ENCODE measurements at regions not wholly inside any gene's neighbourhood (a gene's known extent, or its start where the extent isn't known, plus 50 kb on each side); places are given as distances from the start of the nearest gene placed in this dataset.
A peak's percentile ranks its signal among the peaks of the same experiment; 100 is the strongest.

GRCh38 chr5:131084436-131084835 lies 80.6 kb downstream of the HINT1 start:
- H3K36me3 ChIP-seq (ENCODE audit: low read depth), result no peaks in the 10 kb centered on the region
- DNase-seq, result no peak
- no peaks in the 10 kb centered on the region for H4K20me1 ChIP-seq (ENCODE audit: insufficient read depth)
- no peak overlapping the region for H3K4me2 ChIP-seq (ENCODE audit: unreplicated experiment)
- no peaks in the 10 kb centered on the region for H3K9me2 ChIP-seq (ENCODE audit: insufficient read depth)
- no peaks in the 10 kb centered on the region for H3K79me2 ChIP-seq (ENCODE audit: insufficient read depth)
- H3K27ac ChIP-seq, result no peak overlapping the region
- H2AFZ ChIP-seq, result no peak overlapping the region
- H3K4me1 ChIP-seq (ENCODE audit: insufficient read depth), result no peaks in the 10 kb centered on the region
- in situ Hi-C loops (cut with MboI), result no loop called here
- H3K9me3 ChIP-seq (ENCODE audit: low read depth), result no peaks in the 10 kb centered on the region
- no peak overlapping the region for H3K9ac ChIP-seq
- H3F3A ChIP-seq (ENCODE audit: insufficient read depth), result no peaks in the 10 kb centered on the region
- WGBS, 2 experiments (ENCODE audit: low coverage in 1 of 2, low lambda C conversion rate in 2 of 2, missing lambda C conversion rate in 2 of 2), result 18 to 24% methylated on average over 3 of the region's 3 CpGs
- no peak overlapping the region for H3K4me3 ChIP-seq
- TF ChIP-seq EZH2 (IDR thresholded peaks at IDR 0.05; ENCODE audit: insufficient read depth, poor library complexity, severe bottlenecking) (no peak), EZH2phosphoT487 (IDR thresholded peaks at IDR 0.05; ENCODE audit: insufficient read depth, low read depth) (no peak)
- H3K27me3 ChIP-seq (replicated peaks; ENCODE audit: insufficient read depth), result no peaks in the 10 kb centered on the region

GRCh38 chr5:131081913-131082488 lies 83.1 kb downstream of the HINT1 start:
- TF ChIP-seq EZH2phosphoT487 (IDR thresholded peaks at IDR 0.05; ENCODE audit: insufficient read depth, low read depth) (no peak), EZH2 (IDR thresholded peaks at IDR 0.05; ENCODE audit: insufficient read depth, poor library complexity, severe bottlenecking) (no peak)
- Histone ChIP-seq H3K9me2 (ENCODE audit: insufficient read depth) (no peaks in the 10 kb centered on the region), H3K36me3 (ENCODE audit: low read depth) (no peaks in the 10 kb centered on the region), H3K4me1 (ENCODE audit: insufficient read depth) (no peaks in the 10 kb centered on the region), H3K27ac (no peak overlapping the region), H3K4me2 (ENCODE audit: unreplicated experiment) (no peak overlapping the region), H3F3A (ENCODE audit: insufficient read depth) (no peaks in the 10 kb centered on the region), H2AFZ (no peak overlapping the region), H3K27me3 (replicated peaks; ENCODE audit: insufficient read depth) (no peaks in the 10 kb centered on the region), H3K9me3 (ENCODE audit: low read depth) (no peaks in the 10 kb centered on the region), H4K20me1 (ENCODE audit: insufficient read depth) (no peaks in the 10 kb centered on the region), H3K9ac (no peak overlapping the region), H3K79me2 (ENCODE audit: insufficient read depth) (no peaks in the 10 kb centered on the region), H3K4me3 (no peak overlapping the region)
- in situ Hi-C loops (cut with MboI), result no loop called here
- WGBS, 2 experiments (ENCODE audit: low coverage in 1 of 2, low lambda C conversion rate in 2 of 2, missing lambda C conversion rate in 2 of 2), result 0% methylated on average over 2 of the region's 2 CpGs
- no peak for DNase-seq

GRCh38 chr5:131081374-131081773 lies 83.7 kb downstream of the HINT1 start:
- Histone ChIP-seq H3K27ac (no peak overlapping the region), H3K9ac (no peak overlapping the region), H3K27me3 (replicated peaks; ENCODE audit: insufficient read depth) (no peaks in the 10 kb centered on the region), H4K20me1 (ENCODE audit: insufficient read depth) (no peaks in the 10 kb centered on the region), H3K4me1 (ENCODE audit: insufficient read depth) (no peaks in the 10 kb centered on the region), H3F3A (ENCODE audit: insufficient read depth) (no peaks in the 10 kb centered on the region), H3K9me2 (ENCODE audit: insufficient read depth) (no peaks in the 10 kb centered on the region), H2AFZ (no peak overlapping the region), H3K79me2 (ENCODE audit: insufficient read depth) (no peaks in the 10 kb centered on the region), H3K9me3 (ENCODE audit: low read depth) (no peaks in the 10 kb centered on the region), H3K4me3 (no peak overlapping the region), H3K4me2 (ENCODE audit: unreplicated experiment) (no peak overlapping the region), H3K36me3 (ENCODE audit: low read depth) (no peaks in the 10 kb centered on the region)
- 6 to 10% methylated on average over 3 of the region's 3 CpGs for WGBS, 2 experiments (ENCODE audit: low coverage in 1 of 2, low lambda C conversion rate in 2 of 2, missing lambda C conversion rate in 2 of 2)
- in situ Hi-C loops (cut with MboI), result no loop called here
- TF ChIP-seq EZH2phosphoT487 (IDR thresholded peaks at IDR 0.05; ENCODE audit: insufficient read depth, low read depth), result no peak
- TF ChIP-seq EZH2 (IDR thresholded peaks at IDR 0.05; ENCODE audit: insufficient read depth, poor library complexity, severe bottlenecking), result no peak
- peak; percentile 46 for DNase-seq

- no peak overlapping the region for H2AFZ ChIP-seq
- no peaks in the 10 kb centered on the region for H3K4me1 ChIP-seq (ENCODE audit: insufficient read depth)
- in situ Hi-C loops (cut with MboI), result no loop called here
- H3K9me3 ChIP-seq (ENCODE audit: low read depth), result no peaks in the 10 kb centered on the region
- no peaks in the 10 kb centered on the region for H3K27me3 ChIP-seq (replicated peaks; ENCODE audit: insufficient read depth)
- H3K36me3 ChIP-seq (ENCODE audit: low read depth), result no peaks in the 10 kb centered on the region
- no peaks in the 10 kb centered on the region for H3K9me2 ChIP-seq (ENCODE audit: insufficient read depth)
- WGBS, 2 experiments (ENCODE audit: low coverage in 1 of 2, low lambda C conversion rate in 2 of 2, missing lambda C conversion rate in 2 of 2), result 2 to 4% methylated on average over 2 of the region's 2 CpGs
- H4K20me1 ChIP-seq (ENCODE audit: insufficient read depth), result no peaks in the 10 kb centered on the region
- TF ChIP-seq EZH2phosphoT487 (IDR thresholded peaks at IDR 0.05; ENCODE audit: insufficient read depth, low read depth) (no peak), EZH2 (IDR thresholded peaks at IDR 0.05; ENCODE audit: insufficient read depth, poor library complexity, severe bottlenecking) (no peak)
- no peak overlapping the region for H3K4me2 ChIP-seq (ENCODE audit: unreplicated experiment)
- H3K9ac ChIP-seq, result no peak overlapping the region
- no peak overlapping the region for H3K27ac ChIP-seq
- no peak for DNase-seq
- H3F3A ChIP-seq (ENCODE audit: insufficient read depth), result no peaks in the 10 kb centered on the region
- no peak overlapping the region for H3K4me3 ChIP-seq
- H3K79me2 ChIP-seq (ENCODE audit: insufficient read depth), result no peaks in the 10 kb centered on the region
These were observed 85.8 kb downstream of the HINT1 start for GRCh38 chr5:131079232-131079631.

All from GM23248 (cell line).